B cell (primary cell): ENCODE measurements at regions not wholly inside any gene's neighbourhood (a gene's known extent, or its start where the extent isn't known, plus 50 kb on each side); places are given as distances from the start of the nearest gene placed in this dataset.

Experiments
- ATAC-seq: fragments of 200-7000 bp; cut with Tn5 transposase; one replicate; pipeline ENCODE4 v1.10.0; 2021; ENCODE audit warnings: low read depth, mild to moderate bottlenecking, moderate number of reproducible peaks, moderate library complexity
- CTCF ChIA-PET: fragments of 350-600 bp; sonication (Branson Sonifier 250); formaldehyde crosslinking; loops from one replicate; lab custom pipeline; 2021; ENCODE audit warnings: antibody characterized with exemption, inconsistent platforms; lab: Charles Lee
- POLR2A ChIA-PET: fragments of 350-600 bp; sonication (Branson Sonifier 250); formaldehyde crosslinking; loops from one replicate; lab custom pipeline; 2021; ENCODE audit warnings: antibody characterized with exemption; lab: Charles Lee
- DNase-seq: peaks from one replicate; pipeline ENCODE4 v3.0.0; 2013
- H2AFZ ChIP-seq: 2 replicates; pipeline ENCODE4 v1.6.1; 2012; ENCODE audit warnings: mild to moderate bottlenecking, low read depth, low read length; ENCODE audit not compliant: insufficient read depth, poor library complexity, severe bottlenecking
- H3K27ac ChIP-seq, 2 donors: 1 replicate in 1 of 2; 2 replicates in 1 of 2; pipeline ENCODE4 v1.5.1; 2012 to 2013; ENCODE audit warnings: low read length in 2 of 2, mild to moderate bottlenecking in 2 of 2, moderate library complexity in 1 of 2
- H3K27me3 ChIP-seq, 4 experiments: fragments of 200-600 bp in 1 of 4; sonication (generic) in 1 of 4; replicated peaks in 1 of 4; 1 replicate in 2 of 4; 2 replicates in 2 of 4; pipeline versions ENCODE4 v1.6.1 to v1.7.0; 2013 to 2016; ENCODE audit warnings: low read length in 3 of 4, mild to moderate bottlenecking in 2 of 4, mixed read lengths in 1 of 4, moderate library complexity in 1 of 4; ENCODE audit not compliant: insufficient read depth in 4 of 4, control insufficient read depth in 3 of 4; ENCODE audit errors: control extremely low read depth in 1 of 4
- H3K36me3 ChIP-seq, 2 experiments: replicated peaks in 1 of 2; 1 replicate in 1 of 2; 2 replicates in 1 of 2; pipeline versions ENCODE4 v1.6.1 to v1.7.1; 2013; ENCODE audit warnings: low read length in 1 of 2; ENCODE audit not compliant: insufficient read depth in 2 of 2, control insufficient read depth in 1 of 2; ENCODE audit errors: control extremely low read depth in 1 of 2, extremely low read depth in 1 of 2
- H3K4me1 ChIP-seq, 2 donors: fragments of 200-600 bp in 1 of 2; sonication (generic) in 1 of 2; 1 replicate in 1 of 2; 2 replicates in 1 of 2; pipeline versions ENCODE4 v1.5.1 to v1.6.1; 2013 to 2017; ENCODE audit warnings: low read length in 2 of 2; ENCODE audit not compliant: control insufficient read depth in 2 of 2, insufficient read depth in 2 of 2
- H3K4me2 ChIP-seq: replicated peaks from 2 replicates; pipeline ENCODE3; 2012; ENCODE audit warnings: mild to moderate bottlenecking, low read depth, low read length; ENCODE audit not compliant: poor library complexity, severe bottlenecking
- H3K4me3 ChIP-seq, 5 experiments: fragments of 200-600 bp in 1 of 5; sonication (generic) in 1 of 5; 1 replicate in 3 of 5; 2 replicates in 2 of 5; pipeline versions ENCODE4 v1.5.1 to v1.7.0; 2011 to 2016; ENCODE audit warnings: low read length in 4 of 5, mild to moderate bottlenecking in 4 of 5, low read depth in 2 of 5, control low read depth in 1 of 5, moderate library complexity in 1 of 5; ENCODE audit not compliant: insufficient read depth in 1 of 5; ENCODE audit errors: control extremely low read depth in 1 of 5, extremely low read depth in 1 of 5
- H3K79me2 ChIP-seq: fragments of 200-600 bp; sonication (generic); one replicate; pipeline ENCODE4 v1.6.0; 2016; ENCODE audit warnings: low read length; ENCODE audit not compliant: control insufficient read depth, insufficient read depth
- H3K9ac ChIP-seq: fragments of 200-600 bp; sonication (generic); 2 replicates; pipeline ENCODE4 v1.6.1; 2017; ENCODE audit warnings: mild to moderate bottlenecking, low read length, moderate library complexity
- H3K9me3 ChIP-seq, 3 donors: one replicate each; pipeline versions ENCODE4 v1.6.1 to v1.7.1; 2013; ENCODE audit warnings: low read length in 2 of 3; ENCODE audit not compliant: control insufficient read depth in 2 of 3, insufficient read depth in 1 of 3; ENCODE audit errors: control extremely low read depth in 1 of 3
- H4K20me1 ChIP-seq: 2 replicates; pipeline ENCODE4 v1.6.0; 2012; ENCODE audit warnings: mild to moderate bottlenecking, low read length; ENCODE audit not compliant: insufficient read depth, control insufficient read depth, poor library complexity, severe bottlenecking
- H3K27ac Mint-ChIP-seq: one replicate; pipeline ENCODE4 v1.8.0; 2021; ENCODE audit warnings: mixed read lengths
- H3K27me3 Mint-ChIP-seq: one replicate; pipeline ENCODE4 v1.8.0; 2021; ENCODE audit warnings: mixed read lengths
- H3K4me1 Mint-ChIP-seq: one replicate; pipeline ENCODE4 v1.8.0; 2021; ENCODE audit warnings: mixed read lengths
- H3K4me3 Mint-ChIP-seq: one replicate; pipeline ENCODE4 v1.8.0; 2021; ENCODE audit warnings: mixed read lengths
- H3K9me3 Mint-ChIP-seq: one replicate; pipeline ENCODE4 v1.8.0; 2022; ENCODE audit warnings: mixed read lengths; ENCODE audit not compliant: insufficient read depth
- CTCF ChIP-seq: fragments of 200-600 bp; IDR thresholded peaks from one replicate; pipeline ENCODE4 v1.8.0; 2022; ENCODE audit warnings: antibody characterized with exemption, mild to moderate bottlenecking
- EZH2 ChIP-seq: IDR thresholded peaks from 2 replicates; pipeline ENCODE4 v1.6.1; 2012; ENCODE audit warnings: borderline replicate concordance, low read depth, mild to moderate bottlenecking, moderate library complexity, low read length; ENCODE audit not compliant: insufficient read depth, poor library complexity, severe bottlenecking
- WGBS: methylation state at CpG from one replicate; pipeline ENCODE4 v1.1.5; 2013; ENCODE audit warnings: missing lambda C conversion rate; ENCODE audit not compliant: insufficient coverage; 5-methylcytosine and 5-hydroxymethylcytosine counted together
- intact Hi-C: fragments of 100-400 bp; cut with micrococcal nuclease; formaldehyde crosslinking; loops from one replicate; pipeline ENCODE4 v1.10.0; 2022

- Histone ChIP-seq H4K20me1 (no peaks in the 10 kb centered on the region), H3K4me1 (no peaks in the 10 kb centered on the region), H2AFZ (no peak overlapping the region), H3K27ac (no peak overlapping the region), H3K36me3 (no peaks in the 10 kb centered on the region), H3K4me2 (no peak overlapping the region), H3K79me2 (no peaks in the 10 kb centered on the region), H3K9me3 (peaks cover 0 to 21% (median 0%) of the 10 kb centered on the region in 3 donors), H3K9ac (no peak overlapping the region), H3K27me3 (peaks cover 0 to 2% (median 0%) of the 10 kb centered on the region in 4 experiments), H3K4me3 (no peak overlapping the region)
- Mint-ChIP-seq H3K27ac (no peak overlapping the region), H3K4me3 (no peak overlapping the region), H3K9me3 (no peaks in the 10 kb centered on the region), H3K4me1 (no peaks in the 10 kb centered on the region), H3K27me3 (peaks cover 4% of the 10 kb centered on the region)
- intact Hi-C loops: no loop called here
- TF ChIP-seq CTCF: no peak
- TF ChIP-seq EZH2: no peak
- ATAC-seq (no peak), DNase-seq (no peak)
- ChIA-PET CTCF (no interaction called here), POLR2A (no interaction called here)
- 80% methylated on average over 1 of the region's 7 CpGs for WGBS
Measured at GRCh38 chr13:112140366-112140765, 73.4 kb downstream of the SOX1 start.

GRCh38 chr13:112141643-112142400 lies 74.9 kb downstream of the SOX1 start:
- no peaks in the 10 kb centered on the region for H4K20me1 ChIP-seq
- peaks cover 4% of the 10 kb centered on the region for H3K27me3 Mint-ChIP-seq
- no peak overlapping the region for H3K27ac ChIP-seq
- POLR2A ChIA-PET: no interaction called here
- 75% methylated on average over 9 of the region's 11 CpGs for WGBS
- no peak overlapping the region for H3K27ac Mint-ChIP-seq
- ATAC-seq (no peak), DNase-seq (no peak)
- H2AFZ ChIP-seq: no peak overlapping the region
- CTCF ChIA-PET: no interaction called here
- H3K4me2 ChIP-seq: no peak overlapping the region
- no peaks in the 10 kb centered on the region for H3K4me1 ChIP-seq
- peaks cover 0 to 2% (median 0%) of the 10 kb centered on the region in 4 experiments for H3K27me3 ChIP-seq
- H3K4me3 Mint-ChIP-seq: no peak overlapping the region
- no peak overlapping the region for H3K9ac ChIP-seq
- H3K4me3 ChIP-seq: no peak overlapping the region
- H3K79me2 ChIP-seq: no peaks in the 10 kb centered on the region
- no peak for TF ChIP-seq CTCF
- no peak for TF ChIP-seq EZH2
- no peaks in the 10 kb centered on the region for H3K9me3 Mint-ChIP-seq
- H3K4me1 Mint-ChIP-seq: no peaks in the 10 kb centered on the region
- intact Hi-C loops: no loop called here
- peaks cover 0 to 30% (median 0%) of the 10 kb centered on the region in 3 donors for H3K9me3 ChIP-seq
- H3K36me3 ChIP-seq: no peaks in the 10 kb centered on the region
